ENCODE measurements at regions not wholly inside any gene's neighbourhood (a gene's known extent, or its start where the extent isn't known, plus 50 kb on each side); places are given as distances from the start of the nearest gene placed in this dataset.

DNA sequence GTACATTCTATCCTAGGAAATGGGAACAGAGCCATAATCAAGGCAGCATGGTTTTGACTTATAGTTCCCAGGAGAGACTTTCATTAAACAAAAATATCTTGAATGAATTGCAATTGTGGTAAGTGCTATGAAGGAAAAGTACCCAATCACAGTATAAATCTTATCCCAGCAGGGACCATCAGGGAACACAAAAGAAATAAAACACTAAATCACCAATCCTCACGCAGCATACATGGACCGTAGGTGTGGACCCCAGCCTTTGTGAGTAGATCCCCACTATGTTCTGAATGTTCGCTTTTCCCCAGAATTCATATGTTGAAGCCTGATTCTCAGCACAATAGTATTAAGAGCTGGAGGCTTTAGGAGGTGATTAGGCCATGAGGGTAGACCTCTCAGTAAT lies 925.0 kb upstream of the RBFOX1 start:
- H3K36me3 Mint-ChIP-seq, result no peaks in the 10 kb centered on the region
- H3K4me1 Mint-ChIP-seq, result no peaks in the 10 kb centered on the region
- H3K27me3 Mint-ChIP-seq, result no peaks in the 10 kb centered on the region
- H3K27ac Mint-ChIP-seq, result no peak overlapping the region
- H3K4me3 Mint-ChIP-seq, result no peak overlapping the region
- peaks cover 6% of the 10 kb centered on the region for H3K9me3 Mint-ChIP-seq

- no peaks in the 10 kb centered on the region for H3K36me3 Mint-ChIP-seq
- H3K27me3 Mint-ChIP-seq, result no peaks in the 10 kb centered on the region
- no peak overlapping the region for H3K4me3 Mint-ChIP-seq
- H3K4me1 Mint-ChIP-seq, result no peaks in the 10 kb centered on the region
- no peak overlapping the region for H3K27ac Mint-ChIP-seq
- peaks cover 6% of the 10 kb centered on the region for H3K9me3 Mint-ChIP-seq
These were observed 926.6 kb upstream of the RBFOX1 start for GRCh38 chr16:6406028-6406427.

GRCh38 chr16:6382924-6383459 lies 949.7 kb upstream of the RBFOX1 start:
- no peak overlapping the region for H3K4me3 Mint-ChIP-seq
- H3K4me1 Mint-ChIP-seq, result no peaks in the 10 kb centered on the region
- H3K27me3 Mint-ChIP-seq, result no peaks in the 10 kb centered on the region
- H3K36me3 Mint-ChIP-seq, result no peaks in the 10 kb centered on the region
- H3K27ac Mint-ChIP-seq, result no peak overlapping the region
- H3K9me3 Mint-ChIP-seq, result peaks cover 18% of the 10 kb centered on the region

- H3K4me3 Mint-ChIP-seq, result no peak overlapping the region
- peaks cover 17% of the 10 kb centered on the region for H3K9me3 Mint-ChIP-seq
- no peaks in the 10 kb centered on the region for H3K27me3 Mint-ChIP-seq
- H3K36me3 Mint-ChIP-seq, result no peaks in the 10 kb centered on the region
- H3K27ac Mint-ChIP-seq, result no peak overlapping the region
- H3K4me1 Mint-ChIP-seq, result no peaks in the 10 kb centered on the region
These were observed 950.7 kb upstream of the RBFOX1 start for GRCh38 chr16:6381896-6382295.

DNA sequence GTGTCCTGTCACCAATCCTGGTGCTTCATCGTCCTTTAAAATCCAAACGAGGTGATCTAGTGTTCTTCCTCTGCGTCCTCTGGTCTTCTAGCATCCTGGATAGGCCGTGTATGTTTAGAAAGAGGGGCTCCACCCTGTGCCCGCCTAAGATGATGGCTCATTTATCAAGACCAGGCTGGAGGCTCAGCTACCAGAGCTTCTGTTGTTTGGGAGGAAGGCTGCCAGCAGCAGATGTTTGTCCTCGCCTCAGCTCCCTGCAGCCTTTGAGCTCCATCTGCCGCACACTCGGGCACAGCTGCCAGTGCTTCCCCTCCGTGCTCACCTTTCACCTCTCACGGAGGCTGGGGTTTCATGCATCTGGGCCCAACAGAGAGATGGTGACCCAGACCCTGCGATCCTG lies 954.7 kb upstream of the RBFOX1 start:
- no peaks in the 10 kb centered on the region for H3K27me3 Mint-ChIP-seq
- H3K4me3 Mint-ChIP-seq, result no peak overlapping the region
- H3K4me1 Mint-ChIP-seq, result no peaks in the 10 kb centered on the region
- no peaks in the 10 kb centered on the region for H3K36me3 Mint-ChIP-seq
- no peak overlapping the region for H3K27ac Mint-ChIP-seq
- no peaks in the 10 kb centered on the region for H3K9me3 Mint-ChIP-seq

- Mint-ChIP-seq H3K9me3 (no peaks in the 10 kb centered on the region), H3K36me3 (no peaks in the 10 kb centered on the region), H3K27ac (no peak overlapping the region), H3K27me3 (no peaks in the 10 kb centered on the region), H3K4me3 (no peak overlapping the region), H3K4me1 (no peaks in the 10 kb centered on the region)
These were observed 957.1 kb upstream of the RBFOX1 start for GRCh38 chr16:6375465-6376075.

- Mint-ChIP-seq H3K27ac (no peak overlapping the region), H3K4me1 (no peaks in the 10 kb centered on the region), H3K9me3 (no peaks in the 10 kb centered on the region), H3K4me3 (no peak overlapping the region), H3K27me3 (no peaks in the 10 kb centered on the region), H3K36me3 (no peaks in the 10 kb centered on the region)
These were observed 957.8 kb upstream of the RBFOX1 start for GRCh38 chr16:6374821-6375220.

DNA sequence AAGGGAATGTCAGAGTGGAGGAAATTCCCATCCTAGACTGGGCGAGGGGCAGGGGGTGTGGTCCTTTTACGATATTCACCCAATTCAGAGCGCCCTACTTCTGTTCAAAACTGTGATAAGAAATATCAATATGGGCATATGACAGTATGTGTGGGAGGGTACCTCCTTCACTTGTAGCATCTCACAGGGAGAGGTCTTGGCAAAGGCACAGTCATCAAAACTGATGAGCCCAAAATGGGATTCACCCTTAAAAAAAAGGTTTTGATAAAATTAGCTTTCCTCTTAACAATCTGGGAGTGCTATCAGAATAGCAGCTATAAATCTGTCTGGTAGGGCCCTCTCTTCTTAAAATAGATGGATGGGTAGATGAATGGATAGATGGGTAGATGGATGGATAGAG lies 967.8 kb upstream of the RBFOX1 start:
- no peaks in the 10 kb centered on the region for H3K27me3 Mint-ChIP-seq
- H3K9me3 Mint-ChIP-seq, result peaks cover 17% of the 10 kb centered on the region
- no peaks in the 10 kb centered on the region for H3K4me1 Mint-ChIP-seq
- no peak overlapping the region for H3K4me3 Mint-ChIP-seq
- H3K36me3 Mint-ChIP-seq, result peaks cover 2% of the 10 kb centered on the region
- no peak overlapping the region for H3K27ac Mint-ChIP-seq

- H3K27me3 Mint-ChIP-seq, result no peaks in the 10 kb centered on the region
- peaks cover 2% of the 10 kb centered on the region for H3K36me3 Mint-ChIP-seq
- H3K9me3 Mint-ChIP-seq, result peaks cover 17% of the 10 kb centered on the region
These were observed 968.6 kb upstream of the RBFOX1 start for GRCh38 chr16:6363896-6364607.

GRCh38 chr16:6363396-6363795 lies 969.2 kb upstream of the RBFOX1 start:
- Mint-ChIP-seq H3K4me1 (no peaks in the 10 kb centered on the region), H3K27me3 (no peaks in the 10 kb centered on the region), H3K27ac (no peak overlapping the region), H3K36me3 (peaks cover 2% of the 10 kb centered on the region), H3K4me3 (no peak overlapping the region), H3K9me3 (peaks cover 14% of the 10 kb centered on the region)

More at GRCh38 chr16:6363896-6364607, 968.6 kb upstream of the RBFOX1 start:
- Mint-ChIP-seq H3K4me3 (no peak overlapping the region), H3K27ac (no peak overlapping the region), H3K4me1 (no peaks in the 10 kb centered on the region)

GRCh38 chr16:6362321-6362720 lies 970.3 kb upstream of the RBFOX1 start:
- H3K9me3 Mint-ChIP-seq, result peaks cover 12% of the 10 kb centered on the region
- no peaks in the 10 kb centered on the region for H3K4me1 Mint-ChIP-seq
- no peaks in the 10 kb centered on the region for H3K27me3 Mint-ChIP-seq
- H3K4me3 Mint-ChIP-seq, result no peak overlapping the region
- no peak overlapping the region for H3K27ac Mint-ChIP-seq
- H3K36me3 Mint-ChIP-seq, result peaks cover 2% of the 10 kb centered on the region

GRCh38 chr16:6360641-6361040 lies 972.0 kb upstream of the RBFOX1 start:
- H3K9me3 Mint-ChIP-seq, result peaks cover 12% of the 10 kb centered on the region
- no peaks in the 10 kb centered on the region for H3K4me1 Mint-ChIP-seq
- peaks cover 2% of the 10 kb centered on the region for H3K36me3 Mint-ChIP-seq
- H3K27ac Mint-ChIP-seq, result no peak overlapping the region
- no peak overlapping the region for H3K4me3 Mint-ChIP-seq
- no peaks in the 10 kb centered on the region for H3K27me3 Mint-ChIP-seq

GRCh38 chr16:6356911-6357310 lies 975.7 kb upstream of the RBFOX1 start:
- Mint-ChIP-seq H3K9me3 (peaks cover 5% of the 10 kb centered on the region), H3K4me3 (no peak overlapping the region), H3K4me1 (no peaks in the 10 kb centered on the region), H3K36me3 (no peaks in the 10 kb centered on the region), H3K27me3 (no peaks in the 10 kb centered on the region), H3K27ac (no peak overlapping the region)

DNA sequence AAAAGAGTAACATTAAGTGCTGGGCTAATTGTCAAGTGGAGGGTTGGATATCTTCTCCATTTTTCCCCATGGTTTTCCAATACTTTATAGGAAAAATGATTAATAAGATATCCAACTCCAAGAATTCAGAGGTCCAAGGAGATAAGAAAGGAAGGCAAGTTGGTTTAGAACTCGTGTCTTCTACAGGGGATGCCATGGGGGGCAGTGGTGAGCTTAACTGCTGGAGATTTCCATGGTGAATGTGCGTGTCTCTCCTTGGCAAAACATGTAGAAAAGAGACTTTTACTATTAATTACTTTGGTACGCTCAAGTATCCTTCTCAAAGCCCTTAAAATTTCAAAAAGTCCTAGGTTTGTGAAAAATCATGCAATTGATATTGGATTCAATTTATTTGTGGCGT lies 982.9 kb upstream of the RBFOX1 start:
- no peaks in the 10 kb centered on the region for H3K27me3 Mint-ChIP-seq
- no peaks in the 10 kb centered on the region for H3K4me1 Mint-ChIP-seq
- H3K9me3 Mint-ChIP-seq, result peaks cover 10% of the 10 kb centered on the region
- H3K27ac Mint-ChIP-seq, result no peak overlapping the region
- H3K4me3 Mint-ChIP-seq, result no peak overlapping the region
- H3K36me3 Mint-ChIP-seq, result no peaks in the 10 kb centered on the region

DNA sequence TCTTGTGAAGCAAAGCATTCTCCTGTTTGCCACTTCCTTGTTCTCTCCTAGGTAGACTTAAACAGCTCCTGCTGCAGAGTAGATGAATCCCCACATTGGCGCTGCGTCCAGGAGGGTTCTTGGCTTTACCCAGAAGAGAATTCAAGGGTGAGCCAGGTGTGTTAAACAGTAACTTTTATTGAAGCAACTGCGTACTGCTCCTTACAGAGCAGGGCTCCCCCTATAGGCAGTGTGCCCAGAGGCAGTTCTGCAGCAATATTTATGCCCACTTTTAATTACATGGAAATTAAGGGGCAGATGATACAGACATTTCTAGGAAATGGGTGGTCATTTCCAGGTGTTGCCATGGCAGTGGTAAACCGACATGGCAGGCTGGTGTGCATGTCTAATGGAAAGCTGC lies 987.6 kb upstream of the RBFOX1 start:
- no peaks in the 10 kb centered on the region for H3K4me1 Mint-ChIP-seq
- no peaks in the 10 kb centered on the region for H3K27me3 Mint-ChIP-seq
- no peak overlapping the region for H3K4me3 Mint-ChIP-seq
- H3K9me3 Mint-ChIP-seq, result peaks cover 5% of the 10 kb centered on the region
- H3K36me3 Mint-ChIP-seq, result no peaks in the 10 kb centered on the region
- no peak overlapping the region for H3K27ac Mint-ChIP-seq

- peaks cover 5% of the 10 kb centered on the region for H3K9me3 Mint-ChIP-seq
- H3K27me3 Mint-ChIP-seq, result no peaks in the 10 kb centered on the region
- H3K4me3 Mint-ChIP-seq, result no peak overlapping the region
- no peaks in the 10 kb centered on the region for H3K4me1 Mint-ChIP-seq
- H3K27ac Mint-ChIP-seq, result no peak overlapping the region
- H3K36me3 Mint-ChIP-seq, result no peaks in the 10 kb centered on the region
These were observed 989.5 kb upstream of the RBFOX1 start for GRCh38 chr16:6343157-6343556.

Measured in activated naive CD4-positive, alpha-beta T cell treated with anti-CD3 and anti-CD28 coated beads, Interleukin-2, amount 50 U/mL, for 24 hours (primary cell).